BJ (cell line): ENCODE measurements at regions not wholly inside any gene's neighbourhood (a gene's known extent, or its start where the extent isn't known, plus 50 kb on each side); places are given as distances from the start of the nearest gene placed in this dataset.

Experiments
- CTCF ChIA-PET: fragments of 350-600 bp; formaldehyde crosslinking; extraction: SDS; loops from one replicate; lab custom pipeline; 2021; ENCODE audit warnings: antibody characterized with exemption, inconsistent platforms; lab: Yijun Ruan, JAX
- POLR2A ChIA-PET: fragments of 300-600 bp; sonication (Branson Sonifier 250); formaldehyde crosslinking; extraction: SDS; loops from one replicate; lab custom pipeline; 2021; ENCODE audit warnings: antibody characterized with exemption; lab: Charles Lee
- DNase-seq: peaks from one replicate; pipeline ENCODE4 v3.0.0-alpha.2; 2011; ENCODE audit warnings: low read depth
- H3K27me3 ChIP-seq: 2 replicates; pipeline ENCODE4 v1.6.0; 2011; ENCODE audit warnings: low read length; ENCODE audit not compliant: control insufficient read depth, insufficient read depth
- H3K36me3 ChIP-seq: 2 replicates; pipeline ENCODE4 v1.5.1; 2011; ENCODE audit warnings: low read length; ENCODE audit not compliant: control insufficient read depth, insufficient read depth
- H3K4me3 ChIP-seq: 2 replicates; pipeline ENCODE4 v1.5.1; 2011; ENCODE audit warnings: low read depth, mild to moderate bottlenecking, control low read depth, low read length
- TF ChIP-seq, protein P1 (sequence below): IDR thresholded peaks from 2 replicates; pipeline ENCODE4 v1.5.1; 2011; ENCODE audit warnings: low read depth, mild to moderate bottlenecking, control low read depth, inconsistent platforms, low read length, moderate library complexity; ENCODE audit not compliant: insufficient read depth

DNA sequence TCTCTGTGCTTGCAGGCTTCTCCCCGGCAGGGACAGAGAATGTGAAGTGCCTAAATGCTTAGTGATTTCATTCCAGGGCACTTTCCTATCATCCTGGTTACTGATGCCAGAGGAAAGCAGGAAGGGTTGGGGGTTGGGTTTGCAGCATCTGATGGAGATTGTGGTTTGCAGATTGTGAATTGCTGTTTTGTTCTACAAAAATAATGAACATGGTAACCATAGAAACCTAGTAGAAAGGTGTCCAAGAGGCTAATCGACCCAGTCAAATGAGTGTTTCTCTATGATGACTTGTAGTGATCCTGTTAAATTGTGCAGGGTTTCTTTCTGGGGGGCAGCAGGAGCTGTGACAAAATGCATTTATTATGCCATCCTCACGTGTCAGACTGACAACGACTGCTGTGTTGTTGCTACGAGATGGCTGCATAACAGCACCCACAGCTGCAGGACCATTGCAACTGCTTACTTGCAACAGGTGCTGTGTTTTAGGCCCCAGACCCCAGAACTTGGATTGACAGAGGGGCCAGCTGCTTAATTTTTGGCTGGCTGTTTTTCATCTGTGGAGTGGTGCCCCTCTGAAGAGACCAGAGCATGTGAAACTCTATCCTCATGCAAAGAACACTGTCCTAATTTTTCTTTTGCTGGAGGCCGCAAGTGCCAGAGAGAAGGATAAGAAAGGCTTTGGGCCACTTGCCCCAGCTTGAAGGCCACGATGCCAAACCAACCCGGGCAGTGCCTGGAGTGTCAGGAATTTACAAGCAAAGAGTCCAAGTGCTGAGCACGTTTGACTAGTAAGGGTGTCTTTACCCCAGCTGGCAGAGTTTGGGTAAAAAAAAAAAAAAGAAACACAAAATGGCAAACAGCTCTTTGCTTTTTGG lies 397.8 kb downstream of the GADD45G start:
- TF ChIP-seq, protein P1, sequence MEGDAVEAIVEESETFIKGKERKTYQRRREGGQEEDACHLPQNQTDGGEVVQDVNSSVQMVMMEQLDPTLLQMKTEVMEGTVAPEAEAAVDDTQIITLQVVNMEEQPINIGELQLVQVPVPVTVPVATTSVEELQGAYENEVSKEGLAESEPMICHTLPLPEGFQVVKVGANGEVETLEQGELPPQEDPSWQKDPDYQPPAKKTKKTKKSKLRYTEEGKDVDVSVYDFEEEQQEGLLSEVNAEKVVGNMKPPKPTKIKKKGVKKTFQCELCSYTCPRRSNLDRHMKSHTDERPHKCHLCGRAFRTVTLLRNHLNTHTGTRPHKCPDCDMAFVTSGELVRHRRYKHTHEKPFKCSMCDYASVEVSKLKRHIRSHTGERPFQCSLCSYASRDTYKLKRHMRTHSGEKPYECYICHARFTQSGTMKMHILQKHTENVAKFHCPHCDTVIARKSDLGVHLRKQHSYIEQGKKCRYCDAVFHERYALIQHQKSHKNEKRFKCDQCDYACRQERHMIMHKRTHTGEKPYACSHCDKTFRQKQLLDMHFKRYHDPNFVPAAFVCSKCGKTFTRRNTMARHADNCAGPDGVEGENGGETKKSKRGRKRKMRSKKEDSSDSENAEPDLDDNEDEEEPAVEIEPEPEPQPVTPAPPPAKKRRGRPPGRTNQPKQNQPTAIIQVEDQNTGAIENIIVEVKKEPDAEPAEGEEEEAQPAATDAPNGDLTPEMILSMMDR: no peak
- no peak for DNase-seq
- POLR2A ChIA-PET: interaction anchor here (0.8 kb wide), 1 partner anchor 398 kb away, joined by 3 read pairs; the partner anchor contains the start of gene GADD45G
- no peak overlapping the region for H3K4me3 ChIP-seq
- CTCF ChIA-PET: interaction anchor here (1.5 kb wide), 1 partner anchor 400 kb away, joined by 3 read pairs; no protein-coding TSS in a partner anchor
- H3K27me3 ChIP-seq: no peaks in the 10 kb centered on the region
- no peaks in the 10 kb centered on the region for H3K36me3 ChIP-seq

GRCh38 chr9:90005388-90005787 lies 400.6 kb downstream of the GADD45G start:
- DNase-seq: no peak
- Histone ChIP-seq H3K36me3 (no peaks in the 10 kb centered on the region), H3K4me3 (no peak overlapping the region), H3K27me3 (no peaks in the 10 kb centered on the region)
- TF ChIP-seq, protein P1: no peak
- CTCF ChIA-PET: interaction anchor here (0.6 kb wide), 1 partner anchor 12 kb away, joined by 3 read pairs; no protein-coding TSS in a partner anchor
- POLR2A ChIA-PET: no interaction called here

- POLR2A ChIA-PET: interaction anchor here (0.7 kb wide), 1 partner anchor 277 kb away, joined by 3 read pairs; no protein-coding TSS in a partner anchor
- CTCF ChIA-PET: interaction anchor here (0.9 to 1.8 kb wide), 4 partner anchors 8 to 92 kb away, joined by 3 to 5 read pairs (median 4); no protein-coding TSS in a partner anchor
- DNase-seq: peak; percentile 38
- TF ChIP-seq, protein P1: no peak
- no peaks in the 10 kb centered on the region for H3K36me3 ChIP-seq
- no peaks in the 10 kb centered on the region for H3K27me3 ChIP-seq
- H3K4me3 ChIP-seq: no peak overlapping the region
Measured at GRCh38 chr9:90007516-90008440, 403.0 kb downstream of the GADD45G start.

DNA sequence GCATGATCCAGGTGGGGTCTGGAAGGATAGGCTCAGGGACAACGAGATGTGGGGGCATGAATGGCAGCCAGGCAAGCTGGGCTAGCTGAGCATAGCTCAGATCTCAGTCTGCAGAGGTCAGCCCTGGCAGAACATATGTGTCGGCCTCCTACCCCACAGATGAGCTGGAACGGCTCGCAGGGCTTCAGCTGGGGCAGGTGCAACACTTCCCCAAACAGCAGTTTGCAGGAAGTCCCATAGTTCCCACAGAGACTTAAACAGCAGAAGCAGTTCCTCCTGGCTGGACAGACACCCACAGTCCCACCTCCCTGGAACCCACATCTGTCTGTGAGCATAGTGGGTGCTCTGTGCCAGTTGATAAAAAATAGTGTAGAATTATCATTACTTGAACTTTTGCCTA lies 404.6 kb downstream of the GADD45G start:
- H3K27me3 ChIP-seq: no peaks in the 10 kb centered on the region

More for the DNA sequence above, 404.6 kb downstream of the GADD45G start:
- POLR2A ChIA-PET: no interaction called here
- no peak for DNase-seq
- CTCF ChIA-PET: interaction anchor here (1.8 kb wide), 1 partner anchor 90 kb away, joined by 4 read pairs; no protein-coding TSS in a partner anchor
- H3K4me3 ChIP-seq: no peak overlapping the region
- TF ChIP-seq, protein P1: no peak
- no peaks in the 10 kb centered on the region for H3K36me3 ChIP-seq
